ENCODE measurements at regions not wholly inside any gene's neighbourhood (a gene's known extent, or its start where the extent isn't known, plus 50 kb on each side); places are given as distances from the start of the nearest gene placed in this dataset.

GRCh38 chr14:52119030-52119429 is 50.2 kb upstream of the NID2 start:
- DNase-seq (ENCODE audit: insufficient read length): no peak
- no peak for TF ChIP-seq POLR2A (IDR thresholded peaks at IDR 0.05; ENCODE audit: low read depth, low read length)
- no peak for TF ChIP-seq POLR2AphosphoS5 (IDR thresholded peaks at IDR 0.05; ENCODE audit: low read depth, low read length)
- no peak for TF ChIP-seq TAF1 (IDR thresholded peaks at IDR 0.05; ENCODE audit: borderline replicate concordance, low read depth, low read length)
- no peak for FAIRE-seq
